ENCODE measurements at regions not wholly inside any gene's neighbourhood (a gene's known extent, or its start where the extent isn't known, plus 50 kb on each side); places are given as distances from the start of the nearest gene placed in this dataset.

DNA sequence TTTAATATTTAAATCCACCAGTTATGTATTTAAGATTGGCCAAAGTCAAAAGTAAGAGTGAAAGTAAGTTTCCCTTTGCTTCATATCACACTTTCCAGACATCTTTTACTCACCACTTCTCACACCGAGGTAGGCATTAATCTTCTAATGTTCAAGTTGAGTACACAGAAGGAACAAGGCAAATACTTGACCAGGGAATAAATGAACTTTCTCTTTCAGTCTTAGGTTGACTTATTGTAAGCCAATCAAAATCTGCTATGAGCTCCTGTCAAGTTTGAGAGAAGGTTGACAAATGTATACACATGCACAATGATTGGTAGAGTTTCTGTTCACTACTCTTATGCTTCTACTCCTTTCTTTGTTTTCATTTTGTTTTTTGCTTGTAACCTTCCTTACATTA, 842.5 kb downstream of the REEP3 start:
- Mint-ChIP-seq H3K36me3 (ENCODE audit: low read depth) (peaks cover 30% of the 10 kb centered on the region), H3K4me1 (peaks cover 7% of the 10 kb centered on the region), H3K4me3 (no peak overlapping the region), H3K27me3 (ENCODE audit: insufficient read depth, low read depth, poor library complexity) (no peaks in the 10 kb centered on the region), H3K27ac (no peak overlapping the region), H3K9me3 (peaks cover 33% of the 10 kb centered on the region)
- Histone ChIP-seq H3K4me1 (ENCODE audit: insufficient read depth) (peaks cover 9% of the 10 kb centered on the region), H4K20me1 (replicated peaks; ENCODE audit: insufficient read depth) (no peaks in the 10 kb centered on the region), H3K27ac (ENCODE audit: low read depth) (no peak overlapping the region), H3K36me3 (ENCODE audit: insufficient read depth) (peaks cover 5% of the 10 kb centered on the region; the same call in 1 of the 2 replicates), H3K79me2 (replicated peaks; ENCODE audit: insufficient read depth) (no peaks in the 10 kb centered on the region), H3F3A (replicated peaks; ENCODE audit: low read depth) (no peaks in the 10 kb centered on the region), H2AFZ (no peak overlapping the region), H3K4me2 (no peak overlapping the region), H3K27me3 (ENCODE audit: insufficient read depth) (no peaks in the 10 kb centered on the region), H3K4me3 (no peak overlapping the region), H3K9me2 (ENCODE audit: insufficient read depth) (no peaks in the 10 kb centered on the region)
- TF ChIP-seq EZH2 (IDR thresholded peaks at IDR 0.05; ENCODE audit: low read depth, unreplicated experiment) (no peak), STAT1 (IDR thresholded peaks at IDR 0.05; ENCODE audit: unreplicated experiment) (no peak)
- no peak for DNase-seq (ENCODE audit: low spot score)
- ATAC-seq = no peak

GRCh38 chr10:64365663-64366062, 844.5 kb downstream of the REEP3 start:
- Histone ChIP-seq H4K20me1 (replicated peaks; ENCODE audit: insufficient read depth) (no peaks in the 10 kb centered on the region), H3F3A (replicated peaks; ENCODE audit: low read depth) (no peaks in the 10 kb centered on the region), H2AFZ (no peak overlapping the region), H3K27ac (ENCODE audit: low read depth) (no peak overlapping the region), H3K4me2 (no peak overlapping the region), H3K4me3 (no peak overlapping the region), H3K27me3 (ENCODE audit: insufficient read depth) (no peaks in the 10 kb centered on the region), H3K9me2 (ENCODE audit: insufficient read depth) (no peaks in the 10 kb centered on the region), H3K4me1 (ENCODE audit: insufficient read depth) (peaks cover 9% of the 10 kb centered on the region), H3K36me3 (ENCODE audit: insufficient read depth) (peaks cover 5% of the 10 kb centered on the region; the same call in 1 of the 2 replicates), H3K79me2 (replicated peaks; ENCODE audit: insufficient read depth) (no peaks in the 10 kb centered on the region)
- DNase-seq (ENCODE audit: low spot score) = no peak
- no peaks in the 10 kb centered on the region for H3K27me3 Mint-ChIP-seq (ENCODE audit: insufficient read depth, low read depth, poor library complexity)
- H3K36me3 Mint-ChIP-seq (ENCODE audit: low read depth) = peaks cover 10% of the 10 kb centered on the region
- ATAC-seq = no peak
- H3K4me3 Mint-ChIP-seq = no peak overlapping the region
- H3K4me1 Mint-ChIP-seq = peaks cover 7% of the 10 kb centered on the region
- H3K9me3 Mint-ChIP-seq = peaks cover 13% of the 10 kb centered on the region
- no peak overlapping the region for H3K27ac Mint-ChIP-seq
- TF ChIP-seq ZNF331 (CRISPR knock-in tag; IDR thresholded peaks at IDR 0.05; ENCODE audit: low read depth) (no peak), REST (IDR thresholded peaks at IDR 0.05; ENCODE audit: unreplicated experiment) (no peak), CREB1 (CRISPR knock-in tag; IDR thresholded peaks at IDR 0.05; ENCODE audit: low read depth) (no peak), POLR2AphosphoS5 (IDR thresholded peaks at IDR 0.05; ENCODE audit: low read depth) (no peak), ZNF114 (CRISPR knock-in tag; IDR thresholded peaks at IDR 0.05) (no peak), CTCF (conservative IDR thresholded peaks at IDR 0.05; ENCODE audit: low read depth in 2 of 2) (no peak), JUNB (IDR thresholded peaks at IDR 0.05; ENCODE audit: unreplicated experiment) (no peak), EZH2 (IDR thresholded peaks at IDR 0.05; ENCODE audit: low read depth, unreplicated experiment) (no peak), NANOG (IDR thresholded peaks at IDR 0.05; ENCODE audit: borderline replicate concordance) (no peak)
- TF ChIP-seq, protein P1, sequence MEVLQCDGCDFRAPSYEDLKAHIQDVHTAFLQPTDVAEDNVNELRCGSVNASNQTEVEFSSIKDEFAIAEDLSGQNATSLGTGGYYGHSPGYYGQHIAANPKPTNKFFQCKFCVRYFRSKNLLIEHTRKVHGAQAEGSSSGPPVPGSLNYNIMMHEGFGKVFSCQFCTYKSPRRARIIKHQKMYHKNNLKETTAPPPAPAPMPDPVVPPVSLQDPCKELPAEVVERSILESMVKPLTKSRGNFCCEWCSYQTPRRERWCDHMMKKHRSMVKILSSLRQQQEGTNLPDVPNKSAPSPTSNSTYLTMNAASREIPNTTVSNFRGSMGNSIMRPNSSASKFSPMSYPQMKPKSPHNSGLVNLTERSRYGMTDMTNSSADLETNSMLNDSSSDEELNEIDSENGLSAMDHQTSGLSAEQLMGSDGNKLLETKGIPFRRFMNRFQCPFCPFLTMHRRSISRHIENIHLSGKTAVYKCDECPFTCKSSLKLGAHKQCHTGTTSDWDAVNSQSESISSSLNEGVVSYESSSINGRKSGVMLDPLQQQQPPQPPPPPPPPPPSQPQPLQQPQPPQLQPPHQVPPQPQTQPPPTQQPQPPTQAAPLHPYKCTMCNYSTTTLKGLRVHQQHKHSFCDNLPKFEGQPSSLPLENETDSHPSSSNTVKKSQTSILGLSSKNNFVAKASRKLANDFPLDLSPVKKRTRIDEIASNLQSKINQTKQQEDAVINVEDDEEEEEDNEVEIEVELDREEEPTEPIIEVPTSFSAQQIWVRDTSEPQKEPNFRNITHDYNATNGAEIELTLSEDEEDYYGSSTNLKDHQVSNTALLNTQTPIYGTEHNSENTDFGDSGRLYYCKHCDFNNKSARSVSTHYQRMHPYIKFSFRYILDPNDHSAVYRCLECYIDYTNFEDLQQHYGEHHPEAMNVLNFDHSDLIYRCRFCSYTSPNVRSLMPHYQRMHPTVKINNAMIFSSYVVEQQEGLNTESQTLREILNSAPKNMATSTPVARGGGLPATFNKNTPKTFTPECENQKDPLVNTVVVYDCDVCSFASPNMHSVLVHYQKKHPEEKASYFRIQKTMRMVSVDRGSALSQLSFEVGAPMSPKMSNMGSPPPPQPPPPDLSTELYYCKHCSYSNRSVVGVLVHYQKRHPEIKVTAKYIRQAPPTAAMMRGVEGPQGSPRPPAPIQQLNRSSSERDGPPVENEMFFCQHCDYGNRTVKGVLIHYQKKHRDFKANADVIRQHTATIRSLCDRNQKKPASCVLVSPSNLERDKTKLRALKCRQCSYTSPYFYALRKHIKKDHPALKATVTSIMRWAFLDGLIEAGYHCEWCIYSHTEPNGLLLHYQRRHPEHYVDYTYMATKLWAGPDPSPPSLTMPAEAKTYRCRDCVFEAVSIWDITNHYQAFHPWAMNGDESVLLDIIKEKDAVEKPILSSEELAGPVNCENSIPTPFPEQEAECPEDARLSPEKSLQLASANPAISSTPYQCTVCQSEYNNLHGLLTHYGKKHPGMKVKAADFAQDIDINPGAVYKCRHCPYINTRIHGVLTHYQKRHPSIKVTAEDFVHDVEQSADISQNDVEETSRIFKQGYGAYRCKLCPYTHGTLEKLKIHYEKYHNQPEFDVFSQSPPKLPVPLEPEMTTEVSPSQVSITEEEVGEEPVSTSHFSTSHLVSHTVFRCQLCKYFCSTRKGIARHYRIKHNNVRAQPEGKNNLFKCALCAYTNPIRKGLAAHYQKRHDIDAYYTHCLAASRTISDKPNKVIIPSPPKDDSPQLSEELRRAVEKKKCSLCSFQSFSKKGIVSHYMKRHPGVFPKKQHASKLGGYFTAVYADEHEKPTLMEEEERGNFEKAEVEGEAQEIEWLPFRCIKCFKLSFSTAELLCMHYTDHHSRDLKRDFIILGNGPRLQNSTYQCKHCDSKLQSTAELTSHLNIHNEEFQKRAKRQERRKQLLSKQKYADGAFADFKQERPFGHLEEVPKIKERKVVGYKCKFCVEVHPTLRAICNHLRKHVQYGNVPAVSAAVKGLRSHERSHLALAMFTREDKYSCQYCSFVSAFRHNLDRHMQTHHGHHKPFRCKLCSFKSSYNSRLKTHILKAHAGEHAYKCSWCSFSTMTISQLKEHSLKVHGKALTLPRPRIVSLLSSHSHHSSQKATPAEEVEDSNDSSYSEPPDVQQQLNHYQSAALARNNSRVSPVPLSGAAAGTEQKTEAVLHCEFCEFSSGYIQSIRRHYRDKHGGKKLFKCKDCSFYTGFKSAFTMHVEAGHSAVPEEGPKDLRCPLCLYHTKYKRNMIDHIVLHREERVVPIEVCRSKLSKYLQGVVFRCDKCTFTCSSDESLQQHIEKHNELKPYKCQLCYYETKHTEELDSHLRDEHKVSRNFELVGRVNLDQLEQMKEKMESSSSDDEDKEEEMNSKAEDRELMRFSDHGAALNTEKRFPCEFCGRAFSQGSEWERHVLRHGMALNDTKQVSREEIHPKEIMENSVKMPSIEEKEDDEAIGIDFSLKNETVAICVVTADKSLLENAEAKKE (CRISPR knock-in tag; IDR thresholded peaks at IDR 0.05) = no peak
